ENCODE measurements at regions not wholly inside any gene's neighbourhood (a gene's known extent, or its start where the extent isn't known, plus 50 kb on each side); places are given as distances from the start of the nearest gene placed in this dataset.

- Histone ChIP-seq H3K27me3 (no peaks in the 10 kb centered on the region), H3K9me3 (no peaks in the 10 kb centered on the region), H3K4me3 (no peak overlapping the region), H3K27ac (no peak overlapping the region), H3K4me1 (no peaks in the 10 kb centered on the region), H3K36me3 (no peaks in the 10 kb centered on the region)
- 76 to 78% methylated on average over 11 of the region's 11 CpGs for WGBS, 2 donors
- DNase-seq (ENCODE audit: low spot score in 2 of 2), result no peak
- TF ChIP-seq POLR2A (IDR thresholded peaks at IDR 0.05) (no peak), EP300 (IDR thresholded peaks at IDR 0.05) (no peak)
- TF ChIP-seq, protein P1, sequence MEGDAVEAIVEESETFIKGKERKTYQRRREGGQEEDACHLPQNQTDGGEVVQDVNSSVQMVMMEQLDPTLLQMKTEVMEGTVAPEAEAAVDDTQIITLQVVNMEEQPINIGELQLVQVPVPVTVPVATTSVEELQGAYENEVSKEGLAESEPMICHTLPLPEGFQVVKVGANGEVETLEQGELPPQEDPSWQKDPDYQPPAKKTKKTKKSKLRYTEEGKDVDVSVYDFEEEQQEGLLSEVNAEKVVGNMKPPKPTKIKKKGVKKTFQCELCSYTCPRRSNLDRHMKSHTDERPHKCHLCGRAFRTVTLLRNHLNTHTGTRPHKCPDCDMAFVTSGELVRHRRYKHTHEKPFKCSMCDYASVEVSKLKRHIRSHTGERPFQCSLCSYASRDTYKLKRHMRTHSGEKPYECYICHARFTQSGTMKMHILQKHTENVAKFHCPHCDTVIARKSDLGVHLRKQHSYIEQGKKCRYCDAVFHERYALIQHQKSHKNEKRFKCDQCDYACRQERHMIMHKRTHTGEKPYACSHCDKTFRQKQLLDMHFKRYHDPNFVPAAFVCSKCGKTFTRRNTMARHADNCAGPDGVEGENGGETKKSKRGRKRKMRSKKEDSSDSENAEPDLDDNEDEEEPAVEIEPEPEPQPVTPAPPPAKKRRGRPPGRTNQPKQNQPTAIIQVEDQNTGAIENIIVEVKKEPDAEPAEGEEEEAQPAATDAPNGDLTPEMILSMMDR (IDR thresholded peaks at IDR 0.05), result no peak
Measured at GRCh38 chr15:59918994-59919951, 84.8 kb upstream of the FOXB1 start.

GRCh38 chr15:59917504-59918157 lies 86.5 kb upstream of the FOXB1 start:
- 37 to 39% methylated on average over 10 of the region's 10 CpGs for WGBS, 2 donors
- Histone ChIP-seq H3K27me3 (no peaks in the 10 kb centered on the region), H3K4me1 (no peaks in the 10 kb centered on the region), H3K4me3 (no peak overlapping the region), H3K36me3 (no peaks in the 10 kb centered on the region), H3K9me3 (no peaks in the 10 kb centered on the region), H3K27ac (no peak overlapping the region)
- TF ChIP-seq, protein P1 (IDR thresholded peaks at IDR 0.05), result peak in 1 of 5 experiments; percentile 24
- TF ChIP-seq EP300 (IDR thresholded peaks at IDR 0.05), result no peak
- peak in 1 of 2 donors; percentile 17 for DNase-seq (ENCODE audit: low spot score in 2 of 2)

DNA sequence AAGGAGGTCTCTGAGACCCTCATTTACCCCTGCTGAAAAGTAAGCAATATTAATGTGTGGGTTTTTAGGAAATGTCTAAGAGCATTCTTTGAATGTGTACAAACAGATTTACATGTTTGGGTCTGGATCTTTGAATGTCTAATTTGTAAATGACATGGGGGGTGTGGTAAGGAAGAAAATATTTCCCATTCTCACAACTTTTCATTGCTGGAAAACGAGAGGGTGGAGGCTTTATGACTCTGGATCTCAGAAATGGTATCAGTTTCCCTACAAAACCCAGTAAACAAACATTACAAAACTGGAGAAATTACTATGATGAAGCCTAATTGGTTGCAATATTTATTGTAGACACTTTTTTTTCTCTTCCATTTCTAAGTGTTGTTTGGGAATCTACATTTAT lies 98.1 kb upstream of the FOXB1 start:
- TF ChIP-seq EP300 (IDR thresholded peaks at IDR 0.05) (no peak), POLR2A (IDR thresholded peaks at IDR 0.05) (no peak)
- TF ChIP-seq, protein P1 (IDR thresholded peaks at IDR 0.05), result no peak
- 36 to 43% methylated on average over 1 of the region's 1 CpG for whole genome bisulfite sequencing, 2 donors
- H3K9me3 ChIP-seq, result peaks cover 0 to under 1% (median 0%) of the 10 kb centered on the region in 4 donors
- H3K4me1 ChIP-seq, result no peaks in the 10 kb centered on the region
- DNase-seq (ENCODE audit: low spot score in 2 of 2), result no peak
- H3K27ac ChIP-seq, result no peak overlapping the region
- H3K4me3 ChIP-seq, result no peak overlapping the region
- peaks cover 0 to 25% of the 10 kb centered on the region in 2 donors for H3K27me3 ChIP-seq
- no peaks in the 10 kb centered on the region for H3K36me3 ChIP-seq

DNA sequence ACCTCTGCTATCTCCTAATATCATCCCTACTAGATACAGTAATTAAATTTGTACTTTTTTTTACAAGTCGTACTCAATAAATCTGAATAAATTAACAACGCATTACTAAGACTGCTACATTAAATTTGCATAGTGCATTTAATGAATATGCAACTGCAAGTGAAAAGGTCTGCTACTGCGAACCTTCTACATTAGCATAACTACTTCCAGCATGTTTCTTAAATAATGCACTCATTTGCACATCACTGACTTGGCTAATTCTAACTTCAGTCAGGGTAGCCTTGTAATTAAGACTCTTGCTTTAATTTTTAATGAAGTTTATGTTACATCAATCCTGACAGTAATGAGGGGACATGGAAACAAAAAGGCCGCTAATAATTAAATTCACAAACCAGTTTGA lies 98.9 kb upstream of the FOXB1 start:
- H3K27me3 ChIP-seq, result peaks cover 0 to 29% of the 10 kb centered on the region in 2 donors

More for the DNA sequence above, 98.9 kb upstream of the FOXB1 start:
- Histone ChIP-seq H3K4me3 (no peak overlapping the region), H3K4me1 (no peaks in the 10 kb centered on the region), H3K27ac (no peak overlapping the region), H3K9me3 (no peaks in the 10 kb centered on the region), H3K36me3 (no peaks in the 10 kb centered on the region)
- 38 to 44% methylated on average over 4 of the region's 4 CpGs for WGBS, 2 donors
- no peak for DNase-seq (ENCODE audit: low spot score in 2 of 2)
- TF ChIP-seq EP300 (IDR thresholded peaks at IDR 0.05) (no peak), POLR2A (IDR thresholded peaks at IDR 0.05) (no peak)
- TF ChIP-seq, protein P1 (IDR thresholded peaks at IDR 0.05), result no peak

Measured in tibial nerve (tissue), 4 donors.